Lower lobe of right lung (tissue), 2 donors: ENCODE measurements at regions not wholly inside any gene's neighbourhood (a gene's known extent, or its start where the extent isn't known, plus 50 kb on each side); places are given as distances from the start of the nearest gene placed in this dataset.

Experiments
- ATAC-seq, 2 donors: fragments of 200-7000 bp; cut with Tn5 transposase; one replicate each; pipeline ENCODE4 v1.9.1; 2020 to 2022; ENCODE audit warnings: mild to moderate bottlenecking in 2 of 2, moderate library complexity in 2 of 2
- DNase-seq: peaks from one replicate; pipeline ENCODE4 v3.0.0-alpha.2; 2020
- H3K27ac ChIP-seq: fragments of 200-600 bp; one replicate; pipeline ENCODE4 v1.8.0; 2022
- H3K27me3 ChIP-seq: fragments of 200-600 bp; one replicate; pipeline ENCODE4 v1.8.0; 2022; ENCODE audit warnings: low read depth
- H3K36me3 ChIP-seq: fragments of 200-600 bp; one replicate; pipeline ENCODE4 v1.8.0; 2022; ENCODE audit warnings: mild to moderate bottlenecking
- H3K4me1 ChIP-seq: fragments of 200-600 bp; one replicate; pipeline ENCODE4 v1.8.0; 2022
- H3K4me3 ChIP-seq: fragments of 200-600 bp; one replicate; pipeline ENCODE4 v1.8.0; 2022; ENCODE audit warnings: mild to moderate bottlenecking
- H3K9me3 ChIP-seq: fragments of 200-600 bp; one replicate; pipeline ENCODE4 v1.8.0; 2022
- CTCF ChIP-seq: fragments of 200-600 bp; IDR thresholded peaks from one replicate; pipeline ENCODE4 v1.8.0; 2022; ENCODE audit warnings: antibody characterized with exemption, mild to moderate bottlenecking
- intact Hi-C: fragments of 100-400 bp; cut with DNase I; formaldehyde crosslinking; loops from one replicate; pipeline ENCODE4 v1.11.0; 2022
- donor health status: DM: no; HTN: yes; CAD: no; lungs with severe emphysema.

DNA sequence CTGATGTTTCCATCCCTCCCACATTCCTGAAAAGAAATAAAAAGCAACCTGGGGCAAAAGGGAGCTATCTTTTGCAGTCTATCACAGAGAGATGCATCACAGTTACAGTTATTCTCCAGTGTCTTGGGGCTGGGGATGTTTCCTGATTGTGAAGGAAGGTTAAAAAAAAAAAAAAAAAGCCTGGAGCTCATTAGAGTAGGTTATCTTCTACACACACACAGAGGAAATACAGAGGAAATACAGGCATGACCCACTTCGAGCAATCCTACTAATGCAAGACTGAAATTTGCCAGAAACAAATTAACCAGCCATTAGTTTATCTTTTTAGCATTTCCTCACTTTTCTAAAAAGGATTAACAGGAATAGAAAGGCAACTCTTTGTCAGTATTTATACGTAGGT, 89.4 kb upstream of the CLMP start:
- TF ChIP-seq CTCF = no peak
- H3K4me1 ChIP-seq = no peaks in the 10 kb centered on the region
- no peak overlapping the region for H3K4me3 ChIP-seq
- DNase-seq (no peak), ATAC-seq (no peak)
- H3K27ac ChIP-seq = no peak overlapping the region
- H3K9me3 ChIP-seq = no peaks in the 10 kb centered on the region
- intact Hi-C loops = no loop called here
- peaks cover 7% of the 10 kb centered on the region for H3K27me3 ChIP-seq
- H3K36me3 ChIP-seq = no peaks in the 10 kb centered on the region

- DNase-seq (no peak), ATAC-seq (no peak)
- Histone ChIP-seq H3K4me3 (no peak overlapping the region), H3K27ac (no peak overlapping the region), H3K9me3 (no peaks in the 10 kb centered on the region), H3K4me1 (no peaks in the 10 kb centered on the region), H3K36me3 (no peaks in the 10 kb centered on the region), H3K27me3 (peaks cover 7% of the 10 kb centered on the region)
- TF ChIP-seq CTCF = no peak
- intact Hi-C loops = no loop called here
Measured at GRCh38 chr11:123282597-123282996, 87.5 kb upstream of the CLMP start.

- ATAC-seq (no peak), DNase-seq (no peak)
- Histone ChIP-seq H3K4me1 (no peaks in the 10 kb centered on the region), H3K27me3 (no peaks in the 10 kb centered on the region), H3K9me3 (no peaks in the 10 kb centered on the region), H3K36me3 (no peaks in the 10 kb centered on the region), H3K4me3 (no peak overlapping the region), H3K27ac (no peak overlapping the region)
- intact Hi-C loops = no loop called here
- no peak for TF ChIP-seq CTCF
Measured at GRCh38 chr11:123273616-123274015, 78.6 kb upstream of the CLMP start.

DNA sequence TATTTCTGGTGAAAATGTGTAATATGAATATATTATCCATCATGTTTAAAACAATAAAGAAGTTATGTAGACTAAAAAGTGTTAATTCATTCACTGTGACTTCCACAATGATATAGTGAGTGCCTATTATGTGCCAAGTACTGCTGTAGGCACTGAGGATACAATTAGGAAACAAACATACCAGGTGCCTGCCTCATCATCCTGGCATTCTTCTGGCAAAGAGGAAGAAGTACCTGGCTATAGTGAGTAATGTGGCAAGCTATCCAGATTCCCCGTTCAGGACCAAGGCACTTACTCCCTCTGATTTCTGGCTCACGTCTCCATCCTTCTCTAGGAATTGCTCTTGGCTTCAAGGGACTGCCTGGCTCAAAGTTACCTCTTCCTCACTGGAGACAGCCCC, 77.5 kb upstream of the CLMP start:
- no peak overlapping the region for H3K27ac ChIP-seq
- H3K36me3 ChIP-seq = no peaks in the 10 kb centered on the region
- intact Hi-C loops = no loop called here
- no peak for TF ChIP-seq CTCF
- H3K4me3 ChIP-seq = no peak overlapping the region
- H3K4me1 ChIP-seq = no peaks in the 10 kb centered on the region
- H3K27me3 ChIP-seq = no peaks in the 10 kb centered on the region
- no peak for ATAC-seq
- no peak for DNase-seq
- H3K9me3 ChIP-seq = no peaks in the 10 kb centered on the region

DNA sequence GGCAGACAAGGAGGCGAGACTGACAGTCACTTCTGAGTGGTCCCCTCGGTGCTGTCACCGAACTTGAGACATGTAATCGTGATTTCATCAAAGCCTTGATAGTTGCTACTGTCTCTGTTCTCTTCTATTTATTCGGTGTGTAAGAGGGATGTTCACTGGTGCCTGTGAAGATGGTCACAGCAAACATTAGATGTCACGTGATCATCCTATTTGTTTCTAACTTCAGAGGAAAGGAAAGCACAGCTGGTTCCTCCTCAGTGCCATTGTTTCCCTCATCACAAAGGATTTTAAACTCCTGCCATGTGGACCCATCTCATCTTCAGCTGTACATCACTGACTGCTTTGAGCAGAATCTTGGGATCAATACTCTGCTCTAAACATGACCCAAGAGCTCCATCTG, 73.1 kb upstream of the CLMP start:
- Histone ChIP-seq H3K4me1 (no peaks in the 10 kb centered on the region), H3K9me3 (no peaks in the 10 kb centered on the region), H3K27me3 (peaks cover 7% of the 10 kb centered on the region), H3K4me3 (no peak overlapping the region), H3K36me3 (no peaks in the 10 kb centered on the region), H3K27ac (no peak overlapping the region)
- no peak for TF ChIP-seq CTCF
- DNase-seq (no peak), ATAC-seq (no peak)
- intact Hi-C loops = no loop called here

DNA sequence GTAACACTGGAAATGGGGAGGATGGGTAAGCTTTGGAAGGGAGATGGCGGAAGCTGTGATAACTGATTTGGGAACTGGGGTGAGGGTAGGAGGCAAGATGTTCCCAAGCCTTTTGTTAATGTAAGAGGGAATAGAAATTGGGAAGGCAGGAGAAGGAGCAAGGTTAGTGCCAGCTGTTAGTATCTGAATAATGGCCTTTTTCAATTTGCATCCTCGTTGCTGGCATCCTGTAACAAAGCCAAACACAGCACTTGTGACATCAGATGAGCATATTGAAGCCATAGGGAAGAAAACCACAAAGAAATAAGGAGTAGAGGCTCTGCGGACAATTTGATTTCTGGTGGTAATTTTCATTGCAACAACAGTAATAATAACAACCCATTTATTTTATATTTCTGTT, 70.9 kb upstream of the CLMP start:
- peaks cover 9% of the 10 kb centered on the region for H3K4me1 ChIP-seq
- TF ChIP-seq CTCF = no peak
- H3K4me3 ChIP-seq = no peak overlapping the region
- intact Hi-C loops = no loop called here
- ATAC-seq (no peak), DNase-seq (no peak)
- no peaks in the 10 kb centered on the region for H3K9me3 ChIP-seq
- no peak overlapping the region for H3K27ac ChIP-seq
- H3K27me3 ChIP-seq = peaks cover 7% of the 10 kb centered on the region
- H3K36me3 ChIP-seq = no peaks in the 10 kb centered on the region
